HG03159 (cell line): ENCODE measurements at regions not wholly inside any gene's neighbourhood (a gene's known extent, or its start where the extent isn't known, plus 50 kb on each side); places are given as distances from the start of the nearest gene placed in this dataset.

Experiments used
- ATAC-seq: cut with Tn5 transposase; IDR thresholded peaks from one replicate; pipeline ENCODE4 v1.9.1; 2021; ENCODE audit warnings: mild to moderate bottlenecking, moderate library complexity; ENCODE audit not compliant: unreplicated experiment

GRCh38 chrX:129188231-129188630 is 335.1 kb downstream of the SMARCA1 start:
- no peak for ATAC-seq

GRCh38 chrX:129176710-129177109 is 346.6 kb downstream of the SMARCA1 start:
- no peak for ATAC-seq

DNA sequence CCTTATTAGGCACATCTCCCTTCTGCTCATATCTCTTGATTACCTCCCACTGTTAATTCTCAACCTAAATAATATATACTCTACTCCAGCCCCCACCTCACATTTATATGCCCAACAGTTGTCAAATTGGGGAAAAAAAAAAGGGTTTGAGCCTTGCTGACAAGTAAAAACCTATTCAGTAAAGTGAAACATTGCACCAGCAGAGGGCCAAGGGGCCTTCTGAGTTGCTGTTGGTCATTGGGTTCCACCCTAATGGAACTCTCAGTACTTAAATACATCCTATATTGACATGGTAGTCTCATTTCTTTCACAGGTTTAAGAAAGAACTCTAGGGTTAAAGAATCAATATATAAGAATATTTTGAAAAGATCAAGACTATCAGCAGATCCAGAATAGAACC is 362.2 kb downstream of the SMARCA1 start:
- ATAC-seq: no peak

DNA sequence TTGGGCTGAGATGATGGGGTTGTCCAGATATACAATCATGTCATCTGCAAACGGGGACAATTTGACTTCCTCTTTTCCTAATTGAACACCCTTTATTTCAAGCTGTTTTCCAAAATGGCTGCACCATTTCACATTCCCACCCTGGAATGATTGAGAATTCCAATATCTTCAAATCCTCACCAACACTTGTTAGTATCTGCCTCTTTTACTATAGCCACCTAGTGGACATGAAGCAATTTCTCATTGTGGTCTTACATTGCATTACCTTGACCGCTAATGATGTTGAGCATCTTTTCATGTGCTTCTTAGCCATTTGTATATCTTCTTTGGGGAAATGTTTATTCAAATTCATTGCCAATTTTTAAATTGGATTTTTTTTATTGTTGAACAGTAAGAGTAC is 364.8 kb downstream of the SMARCA1 start:
- no peak for ATAC-seq

GRCh38 chrX:129145840-129146272 is 377.4 kb downstream of the SMARCA1 start:
- no peak for ATAC-seq

- no peak for ATAC-seq
Measured at GRCh38 chrX:129145385-129145784, 377.9 kb downstream of the SMARCA1 start.

DNA sequence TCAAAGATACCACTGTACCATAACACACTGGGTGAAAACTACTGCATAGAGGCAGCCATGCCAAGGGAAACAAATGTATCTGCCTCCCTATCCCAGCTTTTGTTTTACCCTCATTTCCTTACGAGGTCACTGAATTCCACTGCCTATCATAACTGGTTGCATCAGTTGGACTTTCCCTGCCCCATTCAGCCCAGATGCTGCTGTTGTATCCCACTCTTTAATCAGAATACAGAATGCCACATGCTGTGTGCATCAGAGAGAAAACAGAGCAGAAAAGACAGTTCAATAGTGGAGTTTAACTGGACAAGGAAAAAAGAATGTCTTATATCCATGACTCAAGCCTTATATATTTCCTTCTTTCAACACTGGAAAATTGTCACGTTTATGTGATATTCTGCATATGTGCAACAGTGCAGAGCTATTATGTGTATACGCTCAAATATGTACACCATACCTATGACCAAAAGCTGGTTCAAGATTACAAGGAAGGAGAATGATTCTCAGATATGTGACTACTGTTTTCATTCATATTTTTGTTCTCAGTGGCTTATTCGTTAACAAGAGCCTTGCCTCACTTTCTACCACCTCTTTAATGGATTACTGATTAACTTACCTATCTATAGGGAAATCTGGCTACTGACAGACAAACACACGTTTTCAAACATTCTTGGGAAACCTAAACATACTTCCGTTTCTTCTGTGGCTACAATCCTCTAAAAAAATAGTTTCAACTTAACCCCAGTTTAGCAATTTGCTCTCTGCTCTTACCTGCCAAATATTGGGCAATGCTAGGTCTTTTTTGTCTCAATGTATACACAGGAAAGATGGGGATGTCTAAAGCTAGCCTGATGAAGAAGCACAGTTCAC is 378.9 kb downstream of the SMARCA1 start:
- ATAC-seq: no peak

DNA sequence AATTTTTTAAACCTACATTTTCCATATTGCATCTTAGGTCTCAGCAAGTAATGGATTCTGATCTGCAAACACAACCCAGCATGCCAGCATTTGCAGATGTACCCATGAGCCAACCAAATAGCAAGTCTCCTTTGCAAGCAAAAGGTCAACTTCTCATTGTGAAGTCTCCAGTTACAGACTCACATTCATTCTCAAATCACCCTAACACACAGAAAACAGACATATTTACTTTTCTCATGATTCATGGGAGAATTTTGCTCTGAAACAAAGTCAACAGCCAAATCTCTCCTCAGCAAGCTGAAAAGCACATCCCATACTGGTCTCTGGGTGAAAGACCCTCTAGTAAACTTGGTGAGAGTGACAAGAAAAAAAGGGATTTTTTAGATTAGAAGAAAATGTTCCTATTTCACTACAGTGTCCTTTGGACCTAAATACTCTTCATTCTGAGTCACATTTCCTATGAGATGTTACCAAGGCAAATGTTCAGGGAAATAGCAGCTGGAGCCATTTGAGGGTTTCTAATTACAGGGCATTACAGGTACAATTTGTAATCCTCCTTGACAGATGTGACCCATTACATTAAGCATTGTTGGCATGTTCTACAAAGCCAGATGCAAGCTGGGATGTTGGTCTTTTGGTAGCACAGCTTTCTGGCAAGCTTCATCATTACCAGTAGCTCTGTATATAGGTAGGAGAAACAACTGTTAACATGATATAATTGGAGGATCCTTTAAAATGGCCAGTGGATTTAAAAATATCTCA is 383.3 kb downstream of the SMARCA1 start:
- no peak for ATAC-seq

DNA sequence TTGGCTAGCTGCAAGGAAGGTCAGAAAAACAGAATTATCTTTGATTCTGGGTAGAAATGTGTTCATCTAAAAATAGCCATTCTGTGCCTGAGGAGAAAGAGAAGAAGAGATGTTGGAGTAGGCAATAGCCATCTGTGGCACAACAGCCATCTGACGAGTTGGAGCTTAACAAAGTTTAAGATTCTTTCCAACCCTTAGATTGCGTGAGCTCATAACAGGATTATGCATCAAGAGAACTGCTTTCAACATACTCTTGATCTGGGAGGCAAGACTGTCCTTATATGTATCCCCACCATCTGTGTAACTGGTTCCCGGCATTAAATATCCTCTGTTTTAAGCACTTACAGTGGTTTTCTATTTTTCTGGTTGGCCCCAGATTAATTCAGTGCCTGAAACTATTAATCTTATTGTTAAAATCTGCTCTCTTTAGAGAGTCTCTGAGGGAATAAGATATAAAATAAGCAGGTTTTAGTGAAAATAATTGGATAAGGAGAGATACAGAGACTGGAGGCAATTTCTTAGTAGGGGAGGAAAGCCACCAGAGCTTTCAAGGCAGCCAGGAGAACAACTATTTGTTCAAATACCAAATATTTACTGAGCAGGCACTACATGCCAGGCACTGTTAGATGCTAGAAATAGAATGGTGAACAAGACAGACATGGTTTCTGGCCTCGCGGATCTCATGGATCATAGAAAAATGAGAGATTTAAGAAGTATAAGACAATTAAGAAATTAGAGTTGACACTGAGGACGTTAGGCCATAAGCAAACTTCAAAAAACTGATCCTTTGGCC is 398.0 kb downstream of the SMARCA1 start:
- ATAC-seq: no peak

GRCh38 chrX:129123795-129124194 is 399.5 kb downstream of the SMARCA1 start:
- no peak for ATAC-seq

- no peak for ATAC-seq
Measured at GRCh38 chrX:129116676-129117470, 406.4 kb downstream of the SMARCA1 start.

DNA sequence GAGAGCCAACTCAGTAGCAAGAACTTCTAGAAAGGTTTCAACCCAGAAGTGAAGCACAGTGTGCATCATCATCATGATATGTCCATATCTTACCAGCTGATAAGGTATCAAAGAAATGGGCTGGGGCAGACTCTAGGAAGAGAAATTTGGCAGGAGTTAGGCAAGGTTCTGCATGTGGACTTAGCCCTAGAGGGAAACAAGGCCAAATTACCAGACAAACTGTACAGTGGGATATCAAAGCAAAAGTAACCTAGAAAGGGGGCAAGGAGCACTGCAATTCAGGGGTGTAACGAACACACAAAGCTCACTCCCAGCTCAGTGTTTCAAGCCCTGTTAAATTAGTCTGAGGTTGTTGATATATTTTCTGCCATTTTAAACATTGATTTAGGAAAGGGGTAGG is 407.4 kb downstream of the SMARCA1 start:
- ATAC-seq: no peak

DNA sequence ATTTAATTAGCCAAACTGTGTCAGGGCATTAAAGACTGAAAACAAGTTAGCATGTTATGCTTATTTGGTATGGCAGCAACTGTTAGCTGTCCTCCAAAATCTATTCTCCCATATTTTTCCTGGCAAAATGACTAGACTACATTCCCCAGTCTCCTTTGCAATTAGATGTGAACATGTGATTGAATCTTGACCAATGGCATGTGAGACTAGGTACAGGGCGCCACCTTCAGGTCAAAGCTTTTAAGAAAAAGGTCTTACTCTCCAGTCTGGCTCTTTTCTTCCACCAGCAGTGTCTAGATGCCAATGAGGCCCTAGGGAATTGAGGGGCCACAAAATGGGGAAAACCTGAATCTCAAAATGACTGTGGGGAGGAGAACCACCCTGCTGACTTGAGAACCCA is 408.2 kb downstream of the SMARCA1 start:
- ATAC-seq: peak; percentile 88

- ATAC-seq: no peak
Measured at GRCh38 chrX:129111081-129111798, 412.1 kb downstream of the SMARCA1 start.

DNA sequence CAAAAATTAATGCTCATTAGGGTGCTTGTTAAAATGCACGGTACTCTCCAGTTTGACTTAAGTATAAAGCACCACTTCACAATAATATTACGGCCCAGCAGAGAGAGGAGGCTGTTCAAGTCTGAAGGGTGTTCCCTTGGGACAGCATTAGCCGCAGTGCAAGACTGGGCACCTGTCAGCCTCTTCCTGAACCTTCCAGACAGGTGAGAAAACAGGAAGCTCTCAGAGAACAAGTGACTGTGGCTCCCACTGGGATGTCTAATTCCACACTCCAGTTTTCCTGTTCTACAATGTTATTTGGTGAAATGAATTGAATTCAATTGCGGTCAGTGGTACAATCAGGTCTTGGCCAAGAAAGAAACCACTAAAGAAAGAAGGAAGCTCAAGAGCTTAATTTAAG is 414.4 kb downstream of the SMARCA1 start:
- no peak for ATAC-seq

GRCh38 chrX:129099207-129099606 is 424.1 kb downstream of the SMARCA1 start:
- no peak for ATAC-seq

GRCh38 chrX:129097668-129098067 is 425.6 kb downstream of the SMARCA1 start:
- ATAC-seq: no peak

- ATAC-seq: no peak
Measured at GRCh38 chrX:129093706-129094105, 429.6 kb downstream of the SMARCA1 start.

DNA sequence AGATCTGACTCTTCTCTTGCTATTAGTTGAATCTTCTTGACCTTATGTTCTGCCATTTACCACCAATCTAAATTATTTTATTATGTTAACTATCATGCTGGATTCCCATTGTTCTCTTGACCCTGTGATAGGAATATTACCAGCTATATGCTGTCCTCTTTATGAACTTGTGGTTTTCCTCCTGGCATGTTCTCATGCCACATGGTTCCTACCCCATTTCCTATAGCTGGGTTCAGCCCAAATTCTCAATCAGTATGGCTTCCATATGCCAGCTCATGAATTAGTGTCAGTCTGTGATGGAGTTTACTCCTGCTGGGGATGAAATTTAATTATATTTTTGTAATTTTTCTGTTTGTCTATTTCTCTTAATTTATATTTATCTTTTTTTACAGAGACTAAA is 430.5 kb downstream of the SMARCA1 start:
- ATAC-seq: no peak

DNA sequence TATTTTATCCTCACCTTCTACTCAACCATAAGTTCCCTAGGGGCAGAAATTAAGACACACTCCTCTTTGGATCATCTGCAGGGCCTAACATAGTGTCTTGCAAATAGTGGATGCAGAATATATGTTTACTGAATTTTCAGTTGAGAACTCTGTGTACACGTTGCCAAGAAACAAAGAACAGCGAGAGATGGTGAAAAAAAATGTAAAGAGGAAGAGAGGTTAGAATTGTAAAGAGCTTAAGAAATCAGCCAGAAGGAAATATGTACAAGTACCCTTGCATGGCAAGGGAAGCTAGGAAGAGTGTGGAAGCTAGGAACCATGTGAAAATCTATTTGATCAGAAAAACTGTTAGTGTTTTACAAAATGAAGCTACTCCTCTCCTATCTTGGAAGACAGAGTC is 431.0 kb downstream of the SMARCA1 start:
- no peak for ATAC-seq
